Brain pericyte (primary cell): ENCODE measurements at regions not wholly inside any gene's neighbourhood (a gene's known extent, or its start where the extent isn't known, plus 50 kb on each side); places are given as distances from the start of the nearest gene placed in this dataset.

Experiments used
- DNase-seq: peaks from one replicate; pipeline ENCODE4 v3.0.0-alpha.2; 2012; ENCODE audit warnings: low read depth, low spot score

DNA sequence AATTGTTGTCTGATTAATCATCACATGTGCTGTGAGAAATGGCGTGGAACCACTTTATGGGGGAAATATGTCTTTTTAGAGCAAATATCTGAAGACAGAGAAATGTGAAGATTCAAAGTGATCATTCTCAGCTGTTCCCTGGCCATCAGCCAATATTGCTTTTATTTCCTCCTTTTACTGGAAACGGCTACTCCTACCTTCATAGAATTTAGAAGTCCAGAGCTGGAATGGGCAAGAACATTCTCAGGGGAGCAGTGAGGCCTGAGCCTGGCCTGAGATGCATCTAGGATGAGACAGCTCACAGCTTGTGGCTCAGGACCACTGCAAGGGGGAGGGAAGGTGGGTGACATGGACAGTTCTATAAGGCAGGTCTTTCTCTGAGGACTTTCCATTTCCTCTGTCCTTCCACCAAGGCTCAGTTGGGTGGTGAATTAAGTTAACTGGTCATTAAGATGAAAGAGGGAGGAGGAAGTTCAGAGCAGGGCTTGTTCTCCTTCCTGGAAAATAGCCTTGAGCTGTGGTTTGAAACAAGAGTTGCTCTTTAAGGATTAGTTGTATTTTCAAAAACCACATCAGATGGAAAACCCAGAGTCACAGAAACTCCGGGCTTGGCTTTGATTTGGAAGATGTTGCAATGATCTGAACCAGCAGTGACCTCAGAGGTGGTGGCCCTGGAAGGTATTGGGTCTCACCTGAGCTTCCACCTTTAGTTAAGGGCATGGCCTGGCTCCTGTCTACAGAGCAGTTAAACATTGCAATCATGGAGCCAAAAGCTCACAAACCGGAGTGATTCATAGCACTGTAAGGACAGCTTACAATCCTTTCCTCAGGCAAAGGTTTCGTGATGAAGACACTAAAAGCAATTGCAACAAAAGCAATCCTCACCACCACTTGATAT lies 144.3 kb downstream of the VAPA start:
- no peak for DNase-seq

DNA sequence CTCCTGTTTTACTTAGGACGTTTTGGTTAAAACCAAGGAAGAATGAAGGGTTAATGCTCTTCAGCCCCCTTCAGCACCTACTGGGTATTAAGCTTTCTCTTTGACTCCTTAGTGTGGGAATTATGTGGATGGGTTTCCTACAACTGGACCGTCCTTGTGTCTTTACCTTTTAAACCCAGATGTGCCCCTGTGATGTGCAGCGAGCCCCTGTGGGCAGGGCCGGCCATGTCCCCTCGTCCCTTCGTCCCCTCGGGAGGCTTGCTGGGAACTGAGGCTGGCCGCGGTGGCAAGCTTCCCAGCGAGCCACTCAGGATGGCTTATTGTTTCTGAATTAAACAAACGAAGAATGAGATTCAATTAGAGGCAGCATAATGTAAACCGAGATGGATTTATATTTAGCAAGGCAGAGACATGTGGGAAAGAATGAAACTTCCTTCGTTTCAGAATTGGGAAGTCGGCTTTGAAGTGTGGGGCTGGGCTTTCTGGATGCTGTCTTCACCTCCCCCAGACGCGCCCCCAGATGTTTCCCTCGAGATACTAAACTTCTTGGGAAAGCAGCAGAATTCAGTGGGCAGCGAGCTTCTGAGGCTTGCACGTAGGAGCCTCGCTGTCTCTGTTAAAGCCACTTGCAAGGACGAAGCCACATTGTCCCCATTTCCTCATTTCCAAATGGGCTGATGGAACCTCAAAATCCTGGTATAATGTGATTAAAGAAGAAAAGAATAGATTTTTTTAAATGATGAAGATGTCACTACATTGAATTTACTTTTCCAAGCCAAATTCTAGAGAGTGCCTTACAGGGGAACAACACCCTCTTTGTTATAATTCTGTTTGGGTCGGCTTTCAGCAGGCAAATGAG lies 146.0 kb downstream of the VAPA start:
- no peak for DNase-seq

DNA sequence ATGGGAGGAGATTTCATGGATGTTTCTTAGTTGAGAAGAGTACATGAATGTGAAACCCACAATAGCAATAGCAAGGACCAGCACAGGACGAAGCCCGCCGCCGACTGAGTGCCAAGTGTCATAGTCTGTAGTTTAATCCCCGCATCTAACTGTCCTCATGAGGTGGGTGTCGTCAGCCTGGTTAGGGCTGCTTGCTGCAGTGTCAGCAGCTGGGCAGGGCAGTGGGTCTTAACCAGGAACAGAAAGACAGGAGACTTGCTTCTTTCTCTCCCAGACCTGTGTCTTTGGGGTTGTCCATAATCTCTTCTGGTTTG lies 146.6 kb downstream of the VAPA start:
- no peak for DNase-seq

DNA sequence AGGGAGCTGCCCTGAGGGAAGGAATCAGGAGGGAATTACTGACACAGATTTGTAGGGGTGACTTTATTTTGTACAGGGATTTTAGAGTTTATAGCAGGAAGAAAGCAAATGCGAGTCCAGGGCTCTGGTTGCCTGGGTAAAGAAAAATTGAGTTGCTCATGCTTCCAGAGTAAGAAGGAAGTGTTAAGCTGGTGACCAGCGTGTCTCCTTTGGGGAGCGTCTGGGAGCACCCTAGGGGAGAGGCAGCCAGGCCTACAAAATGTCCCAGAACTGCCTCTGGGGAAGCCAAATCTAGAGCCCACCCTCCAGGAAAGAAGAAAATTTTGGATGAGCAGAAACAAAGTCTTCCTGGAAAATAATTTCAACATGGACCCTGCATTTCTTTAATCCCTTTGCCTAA lies 147.0 kb downstream of the VAPA start:
- no peak for DNase-seq

DNA sequence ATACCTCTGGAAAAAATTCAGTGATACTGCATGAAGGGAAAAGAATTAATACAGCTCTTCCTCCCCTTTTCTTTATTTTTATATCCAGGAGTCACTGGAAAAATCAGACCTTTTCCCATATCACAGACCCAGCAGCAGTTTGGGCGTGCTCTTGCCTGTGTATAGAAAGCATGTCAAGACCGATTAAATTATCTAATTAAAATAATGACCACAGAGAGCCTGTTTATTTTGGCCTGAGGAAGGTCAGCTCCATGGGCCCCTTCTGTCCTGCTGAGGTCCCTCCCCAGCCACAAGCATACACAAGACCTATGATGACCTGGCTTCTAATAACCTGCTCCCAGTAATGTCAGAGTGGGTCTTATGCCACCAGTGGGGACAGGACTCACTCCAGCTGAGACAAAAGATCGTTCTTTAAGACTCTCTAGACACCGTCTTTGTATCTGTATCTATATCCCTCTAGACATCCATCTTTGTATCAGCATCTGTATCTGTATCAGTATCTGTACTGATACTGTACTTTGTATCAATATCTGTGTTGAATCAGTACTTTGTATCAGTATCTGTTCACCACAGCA lies 147.8 kb downstream of the VAPA start:
- DNase-seq = no peak

DNA sequence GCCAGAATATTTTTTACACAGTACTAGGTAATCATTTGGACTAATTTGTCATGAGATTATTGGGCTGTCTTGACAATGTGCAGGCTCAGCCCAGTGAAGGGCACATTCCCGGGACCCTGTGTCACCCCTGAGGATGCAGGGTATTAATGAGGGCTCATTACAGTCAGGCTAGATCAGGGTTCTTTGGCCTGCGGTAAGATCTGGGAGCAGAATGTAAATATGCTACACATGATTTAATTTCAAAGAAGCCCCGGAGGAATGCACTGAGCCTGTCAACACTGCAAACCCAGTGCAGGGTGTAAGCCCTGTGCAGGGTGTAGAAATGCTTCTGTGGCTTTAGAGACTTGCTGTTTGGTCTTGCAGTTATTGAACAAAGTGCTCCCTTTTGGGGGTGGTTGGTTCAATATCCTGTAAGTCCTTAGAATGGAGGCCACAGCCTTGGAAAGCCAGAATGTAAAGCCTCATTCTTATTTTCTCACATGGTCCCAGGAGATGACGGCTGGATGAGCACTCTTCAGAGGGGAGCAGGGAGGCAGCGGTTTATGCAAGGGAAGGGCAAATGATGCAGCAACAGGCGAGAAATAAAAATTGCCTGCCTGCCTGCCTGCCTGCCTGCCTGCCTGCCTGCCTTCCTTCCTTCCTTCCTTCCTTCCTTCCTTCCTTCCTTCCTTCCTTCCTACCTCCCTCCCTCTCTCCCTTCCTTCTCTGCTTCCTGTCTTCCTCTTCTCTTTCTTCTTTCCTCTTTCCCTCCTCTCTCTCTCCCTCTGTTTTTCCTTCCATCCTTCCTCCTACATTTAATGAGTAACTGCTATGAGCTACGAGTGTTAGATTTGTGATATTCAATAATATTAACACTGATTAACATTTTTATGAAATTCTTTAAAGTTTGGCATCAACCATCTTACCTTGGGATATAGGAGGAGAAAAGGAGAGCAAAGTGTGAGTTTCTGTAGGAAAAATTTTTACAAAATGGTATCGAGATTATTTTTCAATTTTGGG lies 148.8 kb downstream of the VAPA start:
- DNase-seq = no peak

DNA sequence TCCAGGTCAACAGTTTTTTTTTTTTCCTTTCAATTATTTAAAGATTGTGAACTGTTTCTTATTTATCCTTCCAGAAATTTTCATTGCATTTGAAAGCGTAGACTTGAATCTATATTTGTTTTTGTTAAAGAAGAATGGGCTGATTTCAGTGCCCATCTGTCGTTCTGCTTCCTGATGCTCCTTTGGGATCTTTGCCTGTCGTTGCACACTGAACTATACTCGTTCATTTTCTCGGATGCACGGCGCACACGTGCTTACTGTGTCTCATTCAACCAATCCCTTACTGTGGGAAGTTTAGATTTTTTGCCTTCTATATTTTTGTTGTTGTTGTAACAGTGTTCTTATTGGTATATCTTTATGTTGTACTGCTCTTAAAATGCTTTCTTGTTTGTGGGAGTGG lies 149.7 kb downstream of the VAPA start:
- DNase-seq = no peak

DNA sequence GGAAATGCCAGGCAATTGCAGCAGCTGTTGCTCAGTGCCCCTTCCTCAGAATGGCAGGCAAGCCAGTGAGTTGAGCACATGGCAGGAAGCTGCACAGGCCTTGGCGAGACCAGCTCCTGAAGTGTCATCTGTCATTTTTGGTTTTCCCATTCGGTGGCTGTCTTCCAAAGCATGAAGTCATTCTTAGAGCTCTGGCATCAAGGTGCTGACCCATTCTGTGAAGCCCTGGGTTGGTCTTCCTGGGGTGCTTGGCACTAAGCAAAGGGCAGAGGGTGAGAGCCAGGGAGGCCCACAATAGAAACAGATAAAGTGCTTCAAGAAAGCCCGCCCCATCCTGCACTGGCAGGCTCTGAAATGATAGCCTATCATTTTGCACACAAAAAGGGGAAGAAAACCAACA lies 150.5 kb downstream of the VAPA start:
- no peak for DNase-seq

DNA sequence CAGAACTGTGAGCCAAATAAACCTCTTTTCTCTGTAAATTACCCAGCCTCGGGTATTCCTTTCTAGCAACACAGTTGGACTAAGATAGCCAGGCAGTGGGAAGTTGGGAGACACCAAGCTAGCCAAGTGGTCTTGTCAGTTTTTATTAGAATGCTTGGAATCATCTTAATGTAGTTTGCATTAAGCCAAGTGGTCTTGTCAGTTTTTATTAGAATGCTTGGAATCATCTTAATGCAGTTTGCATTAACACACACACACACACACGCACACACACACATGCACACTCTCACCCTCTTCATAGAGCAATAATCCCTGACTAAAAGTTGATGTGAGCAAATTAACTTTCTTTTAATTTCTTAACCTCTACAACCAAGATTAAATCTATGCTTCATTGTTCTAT lies 151.5 kb downstream of the VAPA start:
- no peak for DNase-seq

DNA sequence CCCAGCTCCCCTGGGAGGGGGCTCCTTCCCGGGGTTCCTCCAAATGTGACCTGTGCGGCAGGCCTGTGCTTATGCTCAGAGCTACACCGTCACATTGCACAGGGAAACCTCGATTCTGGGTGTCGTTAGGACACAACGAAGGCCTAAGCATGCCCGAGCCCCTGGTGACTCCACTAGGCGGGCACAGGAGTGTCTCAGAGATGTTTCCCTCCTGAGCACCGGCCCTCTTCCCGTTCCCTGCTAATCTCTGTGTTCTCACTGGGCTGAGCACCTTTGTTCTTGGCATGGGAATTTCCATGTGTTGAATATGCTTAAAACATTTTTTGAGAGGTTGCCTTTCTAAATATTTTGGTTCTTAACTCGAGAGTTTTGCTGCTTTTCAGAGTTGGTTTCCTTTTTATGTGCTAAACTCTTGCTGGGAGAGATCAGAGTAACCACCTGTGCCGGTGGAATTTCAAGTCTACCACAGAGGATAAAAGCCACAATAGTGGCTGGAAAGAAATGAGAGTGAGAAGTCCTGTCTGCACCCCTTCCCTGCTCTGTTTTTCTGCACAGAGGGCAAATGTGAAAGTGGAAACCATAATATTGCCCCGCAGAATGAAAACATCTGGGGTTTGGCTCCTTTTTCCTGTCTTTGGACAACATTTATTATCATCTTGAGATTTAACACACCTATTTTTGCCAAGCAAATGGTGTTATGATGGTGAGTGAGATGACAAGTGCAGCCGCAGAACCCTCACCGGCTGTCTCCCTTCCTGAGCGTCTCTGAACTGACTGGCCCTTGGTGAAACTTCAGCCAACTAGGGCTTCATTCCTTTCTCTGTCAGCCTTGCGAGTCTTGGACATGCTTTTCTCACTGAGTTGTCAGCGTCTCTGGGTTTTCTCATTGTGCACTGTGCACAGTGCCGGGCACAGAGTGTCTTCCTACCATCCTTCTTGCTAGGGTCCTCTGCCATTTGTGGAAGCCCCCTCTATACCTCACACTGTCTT lies 154.1 kb downstream of the VAPA start:
- DNase-seq = no peak

DNA sequence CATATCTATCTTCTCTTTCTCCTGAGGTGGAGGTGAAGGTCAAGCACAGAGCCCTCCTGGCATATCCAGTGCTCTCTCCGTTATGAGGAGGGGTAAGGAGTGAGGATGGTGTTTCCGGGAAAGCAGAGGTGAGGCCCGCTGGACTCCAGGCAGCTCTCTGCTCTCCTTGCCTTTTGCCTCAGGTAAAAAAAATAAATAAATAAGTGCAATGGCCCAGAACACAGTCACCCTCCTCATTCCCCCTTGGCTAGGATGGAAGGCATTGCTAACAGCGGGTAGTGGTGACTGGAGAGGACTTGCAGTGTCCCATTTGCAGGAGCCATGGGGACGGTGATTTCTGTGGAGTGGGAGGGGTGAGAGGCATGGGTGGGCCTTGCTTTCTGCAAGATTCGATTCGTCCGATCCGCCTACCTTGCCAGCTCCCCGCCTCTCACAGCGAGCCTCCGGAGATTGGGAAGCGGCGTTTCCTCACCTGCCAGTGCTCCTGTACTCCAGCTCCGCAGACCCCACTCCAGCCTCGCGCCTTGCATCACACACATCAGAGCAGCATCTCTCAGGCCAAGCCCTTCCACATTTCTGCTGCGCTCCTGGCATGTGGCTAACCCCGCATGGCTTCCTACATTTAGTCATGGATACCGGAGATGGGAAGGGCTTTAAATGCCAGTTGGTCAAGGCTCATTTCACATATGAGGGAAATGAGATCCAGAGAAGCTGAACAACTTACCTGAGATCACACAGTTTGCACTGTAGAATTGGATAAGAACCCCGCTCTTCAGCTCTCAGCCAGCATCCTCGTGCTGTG lies 155.2 kb downstream of the VAPA start:
- no peak for DNase-seq

DNA sequence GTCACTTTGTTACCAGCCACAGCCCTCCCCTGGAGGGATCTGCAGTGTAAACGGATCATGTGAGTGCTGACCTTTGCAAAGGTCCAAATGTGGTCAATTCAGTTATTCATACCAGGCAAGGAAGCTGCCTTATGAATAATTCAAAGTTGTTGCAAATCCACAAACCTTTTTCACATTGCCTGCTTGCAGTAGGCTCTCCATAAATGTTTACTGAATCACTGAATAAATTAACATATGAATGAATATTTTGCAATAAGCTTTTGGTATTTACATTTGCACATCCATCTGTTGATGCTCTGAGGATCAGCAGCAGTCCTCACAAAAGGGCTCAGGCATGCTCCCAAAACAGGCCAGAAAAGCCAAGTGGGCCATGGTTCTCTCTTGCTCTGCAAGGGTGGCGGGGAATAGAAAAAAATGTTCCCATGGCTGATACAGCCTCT lies 156.8 kb downstream of the VAPA start:
- no peak for DNase-seq

DNA sequence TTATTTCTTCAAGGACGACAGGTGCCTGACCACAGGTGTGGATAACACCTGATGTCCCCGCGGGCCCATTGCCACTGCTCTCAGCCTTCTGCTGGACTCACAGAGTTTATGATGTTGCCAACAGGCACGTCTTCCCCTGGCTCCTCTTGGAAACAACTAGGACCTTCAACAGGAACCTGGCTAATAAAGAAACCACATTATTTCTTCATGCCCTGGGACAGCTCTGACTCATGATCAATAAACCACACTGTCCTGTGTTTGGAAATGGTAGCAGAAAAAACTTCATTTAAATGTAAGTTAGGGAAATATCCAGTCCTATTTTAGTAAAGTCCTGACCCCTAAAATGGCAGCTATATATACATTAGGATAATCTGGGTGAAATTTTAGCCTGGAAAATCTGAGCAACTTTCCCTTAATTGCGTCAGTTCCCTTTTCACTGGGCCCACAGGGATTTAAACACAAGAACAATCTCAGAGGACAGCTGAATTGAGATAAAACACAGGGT lies 158.9 kb downstream of the VAPA start:
- no peak for DNase-seq

DNA sequence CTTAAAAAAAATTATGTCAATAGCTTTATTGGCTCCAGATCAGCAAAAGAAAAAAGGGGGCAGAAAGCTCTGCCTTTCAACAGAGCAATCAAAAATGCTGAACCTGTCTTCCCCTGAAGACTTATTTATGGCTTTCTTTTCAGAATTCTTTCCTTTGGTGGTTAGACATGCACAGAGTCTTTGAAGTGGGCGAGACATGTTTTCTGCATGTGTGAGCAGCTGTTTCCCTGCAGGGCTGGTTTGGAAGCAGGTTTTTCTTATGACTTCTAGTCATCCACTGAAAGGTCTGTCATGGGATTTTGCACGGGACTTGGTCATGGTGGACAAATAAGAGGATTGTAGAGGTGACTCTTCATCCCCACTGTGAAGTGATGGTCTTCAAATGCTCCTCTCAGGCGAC lies 160.3 kb downstream of the VAPA start:
- no peak for DNase-seq

DNA sequence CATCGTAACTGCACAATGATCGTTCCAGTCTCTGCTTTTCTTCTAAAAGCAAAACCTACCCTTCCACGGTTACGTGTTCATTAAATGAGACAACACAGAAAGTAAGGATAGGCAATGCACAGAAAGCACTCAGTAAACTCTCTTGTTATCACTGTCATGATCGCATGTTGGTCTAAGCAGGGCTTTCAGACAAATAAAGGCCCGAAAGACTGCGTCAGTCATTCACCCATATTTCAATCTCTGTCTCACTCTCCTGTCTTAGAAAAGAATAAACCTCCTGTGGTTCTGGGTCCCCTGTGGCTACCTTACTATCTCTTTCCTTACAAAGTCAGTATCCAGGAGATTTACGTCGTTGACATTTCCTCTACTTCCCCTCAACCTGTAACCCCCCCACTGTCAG lies 160.9 kb downstream of the VAPA start:
- DNase-seq = no peak

DNA sequence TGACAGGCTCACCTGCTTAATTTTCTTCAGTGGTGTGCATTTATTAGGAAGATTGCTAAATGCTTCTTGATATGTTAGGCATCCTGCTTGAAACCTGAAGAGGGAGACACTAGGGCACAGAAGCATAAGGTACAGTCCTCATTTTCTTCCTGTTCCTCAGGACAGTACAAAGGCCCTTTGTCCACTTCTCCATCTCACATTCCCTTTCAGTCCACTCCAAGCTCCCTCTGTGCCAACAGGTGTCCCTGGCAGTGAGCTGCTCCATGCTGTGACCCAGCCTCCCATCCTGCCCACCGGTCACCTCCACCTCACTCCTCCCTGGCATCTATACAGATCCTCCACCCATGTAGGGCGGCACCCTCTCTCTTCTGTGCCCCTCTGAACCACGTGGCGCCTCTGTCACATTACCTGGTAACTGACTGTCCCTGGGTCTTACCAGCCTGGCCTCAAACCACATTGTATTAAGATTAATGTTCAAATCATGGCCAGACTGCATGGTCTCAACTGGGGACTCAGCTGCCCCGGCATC lies 162.8 kb downstream of the VAPA start:
- no peak for DNase-seq

DNA sequence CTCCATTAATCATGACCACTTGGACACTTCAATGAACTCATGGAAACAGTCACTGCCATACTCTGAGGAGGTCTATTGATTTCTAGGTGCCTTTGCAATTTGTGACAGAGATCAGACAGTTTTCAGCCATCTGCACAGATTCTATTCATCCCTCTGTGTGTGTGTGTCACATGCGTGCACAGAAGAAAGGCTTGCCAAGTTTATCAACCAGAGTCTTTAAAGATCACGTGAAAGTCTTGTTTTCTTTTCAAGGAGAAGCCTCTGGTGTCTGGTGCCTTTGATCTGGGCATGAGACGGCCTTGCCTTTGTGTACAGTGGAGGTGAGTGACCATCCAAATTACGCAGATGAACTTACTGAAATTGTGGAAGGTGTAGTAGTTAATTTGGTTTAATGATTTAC lies 164.2 kb downstream of the VAPA start:
- no peak for DNase-seq

DNA sequence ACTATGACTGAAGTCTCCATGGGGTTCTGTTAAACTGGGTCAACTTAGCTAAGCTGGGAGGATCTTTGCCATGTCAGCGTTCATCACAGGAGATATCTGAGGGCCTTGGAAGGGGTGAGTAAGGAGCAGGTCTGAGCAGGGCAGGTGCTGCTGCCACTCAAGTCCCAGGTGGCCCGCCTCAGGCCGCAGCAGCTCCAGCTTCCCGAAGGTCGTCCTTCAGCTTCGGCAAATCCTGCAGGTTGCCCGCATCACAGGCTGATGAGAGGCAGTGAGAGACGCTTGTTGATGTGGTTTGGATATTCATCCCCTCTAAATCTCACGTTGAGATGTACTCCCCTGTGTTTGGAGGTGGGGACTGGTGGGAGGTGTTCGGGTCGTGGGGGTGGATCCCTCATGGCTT lies 166.6 kb downstream of the VAPA start:
- DNase-seq = no peak

DNA sequence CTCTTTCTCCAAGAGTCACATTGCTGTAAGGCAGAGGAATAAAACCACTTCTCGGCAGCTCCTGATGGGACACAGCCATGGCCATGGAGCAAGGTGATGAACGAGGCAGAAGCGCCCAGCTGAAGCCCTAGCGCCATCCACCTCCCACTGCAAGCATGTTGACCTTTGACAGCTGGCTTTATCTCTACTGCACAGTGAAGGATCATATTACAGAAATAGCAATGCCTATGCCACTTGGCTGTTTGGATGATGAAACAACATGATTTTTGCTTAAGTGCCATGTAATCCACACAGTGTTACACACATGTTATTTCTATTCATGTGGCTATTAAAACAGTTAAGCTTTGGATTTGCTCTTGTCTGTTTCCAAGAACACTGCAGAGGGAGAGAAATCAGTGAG lies 167.7 kb downstream of the VAPA start:
- no peak for DNase-seq
